ENCODE measurements at regions not wholly inside any gene's neighbourhood (a gene's known extent, or its start where the extent isn't known, plus 50 kb on each side); places are given as distances from the start of the nearest gene placed in this dataset.

- TF ChIP-seq CTCF (conservative IDR thresholded peaks at IDR 0.05; ENCODE audit: low read length): no peak
- no peak for TF ChIP-seq EZH2phosphoT487 (IDR thresholded peaks at IDR 0.05; ENCODE audit: borderline replicate concordance, low read depth, low read length)
These were observed 82.0 kb downstream of the BTG1 start for GRCh38 chr12:92063641-92064040.
